ENCODE measurements at regions not wholly inside any gene's neighbourhood (a gene's known extent, or its start where the extent isn't known, plus 50 kb on each side); places are given as distances from the start of the nearest gene placed in this dataset.

DNA sequence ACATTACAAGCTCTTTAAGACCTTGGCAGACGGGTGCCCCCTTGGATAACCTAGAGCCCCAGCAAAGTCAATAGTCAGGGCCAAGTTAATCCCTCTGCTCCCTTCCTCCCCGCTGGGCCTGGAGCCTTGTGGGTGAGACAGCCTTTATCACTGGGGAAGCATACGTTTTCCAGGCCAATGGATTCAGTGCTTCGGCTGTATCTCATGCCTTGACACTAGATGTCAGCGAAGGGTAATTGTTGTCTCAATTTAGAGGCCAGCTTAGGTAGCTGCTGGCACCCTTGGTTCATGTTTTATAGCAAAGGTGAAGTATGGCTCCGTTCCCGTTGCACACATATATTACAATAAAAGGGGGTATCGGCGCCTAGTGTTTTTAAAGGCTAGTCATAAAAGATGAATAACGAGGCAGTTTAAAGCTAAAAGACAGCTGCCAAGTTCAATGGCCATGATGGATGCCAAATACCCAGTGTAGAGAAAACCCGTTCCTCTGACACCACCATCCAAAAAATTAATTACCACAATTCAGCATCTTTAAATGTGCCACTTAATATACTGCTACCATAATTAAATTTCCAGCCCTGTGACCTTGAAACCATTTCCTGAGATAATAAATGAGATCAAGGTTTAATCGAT is 52.3 kb upstream of the BNIP2 start:
- in situ Hi-C loops (cut with HindIII; ENCODE audit: low pct_unique_long_range_greater_than_20kb, low sequenced_read_pairs) = no loop called here
- ATAC-seq = 0 out of 2 replicates have a peak, but pooled peaks have one; percentile 77
- Histone ChIP-seq H3K9me3 (ENCODE audit: control insufficient read depth, insufficient read depth, low read depth, low read length) (no peaks in the 10 kb centered on the region; the same call in 1 of the 2 replicates), H3K36me3 (ENCODE audit: control insufficient read depth, insufficient read depth, low read length) (no peaks in the 10 kb centered on the region), H3K4me1 (ENCODE audit: control insufficient read depth, insufficient read depth, low read length) (no peaks in the 10 kb centered on the region), H3K4me3 (ENCODE audit: low read depth in 2 of 2, low read length in 2 of 2) (no peak overlapping the region), H3K27ac (ENCODE audit: low read length) (no peak overlapping the region), H3K27me3 (ENCODE audit: control insufficient read depth, insufficient read depth, low read length) (no peaks in the 10 kb centered on the region)
- CTCF ChIA-PET = interaction anchor here (0.5 kb wide), 1 partner anchor 379 kb away, joined by 3 read pairs; no protein-coding TSS in a partner anchor
- intact Hi-C loops (cut with micrococcal nuclease; ENCODE audit: unreplicated experiment) = no loop called here
- DNase-seq (ENCODE audit: low read depth, low spot score) = no peak
- TF ChIP-seq POLR2AphosphoS5 (IDR thresholded peaks at IDR 0.05; ENCODE audit: low read depth, low read length) (no peak), CTCF (IDR thresholded peaks at IDR 0.05) (peak; percentile 35; the same call in 1 of the 2 replicates)
- POLR2A ChIA-PET = interaction anchor here (0.5 to 0.6 kb wide), 2 partner anchors 15 to 18 kb away, joined by 3 to 4 read pairs; no protein-coding TSS in a partner anchor
- BruUV-seq (replicated peaks) = no TSS peak

GRCh38 chr15:59739557-59740186 is 50.6 kb upstream of the BNIP2 start:
- no peaks in the 10 kb centered on the region for H3K4me1 ChIP-seq (ENCODE audit: control insufficient read depth, insufficient read depth, low read length)
- ChIA-PET POLR2A (no interaction called here), CTCF (no interaction called here)
- no peak overlapping the region for H3K27ac ChIP-seq (ENCODE audit: low read length)
- intact Hi-C loops (cut with micrococcal nuclease; ENCODE audit: unreplicated experiment) = no loop called here
- no peaks in the 10 kb centered on the region for H3K36me3 ChIP-seq (ENCODE audit: control insufficient read depth, insufficient read depth, low read length)
- BruUV-seq (replicated peaks) = no TSS peak
- in situ Hi-C loops (cut with HindIII; ENCODE audit: low pct_unique_long_range_greater_than_20kb, low sequenced_read_pairs) = no loop called here
- H3K4me3 ChIP-seq (ENCODE audit: low read depth in 2 of 2, low read length in 2 of 2) = no peak overlapping the region
- ATAC-seq (no peak), DNase-seq (ENCODE audit: low read depth, low spot score) (no peak)
- H3K9me3 ChIP-seq (ENCODE audit: control insufficient read depth, insufficient read depth, low read depth, low read length) = no peaks in the 10 kb centered on the region; the same call in 1 of the 2 replicates
- no peaks in the 10 kb centered on the region for H3K27me3 ChIP-seq (ENCODE audit: control insufficient read depth, insufficient read depth, low read length)
- TF ChIP-seq CTCF (IDR thresholded peaks at IDR 0.05) (no peak), REST (IDR thresholded peaks at IDR 0.05; ENCODE audit: insufficient read depth in 1 of 2, low read depth in 2 of 2, low read length in 1 of 2) (no peak), POLR2AphosphoS5 (IDR thresholded peaks at IDR 0.05; ENCODE audit: low read depth, low read length) (no peak), TCF7L2 (IDR thresholded peaks at IDR 0.05; ENCODE audit: low read depth, low read length) (no peak), SIN3A (IDR thresholded peaks at IDR 0.05; ENCODE audit: borderline replicate concordance, insufficient read depth, low read depth, low read length) (no peak)

Data from Panc1 (cell line).